Skin of body (tissue), 1 donor: ENCODE measurements at regions not wholly inside any gene's neighbourhood (a gene's known extent, or its start where the extent isn't known, plus 50 kb on each side); places are given as distances from the start of the nearest gene placed in this dataset.
"Not testable (repeated sequence)": the region's sequence is repeated elsewhere in the genome, so short reads cannot be mapped to it uniquely, and the experiment has no call there.

Experiments
- DNase-seq: peaks from one replicate; lab custom pipeline; 2025; lab: John Stamatoyannopoulos, UW

GRCh38 chr3:153221748-153222162 is 59.7 kb downstream of the RAP2B start:
- peak; percentile 77 for DNase-seq

GRCh38 chr3:153226877-153227276 is 64.9 kb downstream of the RAP2B start:
- not testable (repeated sequence) for DNase-seq

DNA sequence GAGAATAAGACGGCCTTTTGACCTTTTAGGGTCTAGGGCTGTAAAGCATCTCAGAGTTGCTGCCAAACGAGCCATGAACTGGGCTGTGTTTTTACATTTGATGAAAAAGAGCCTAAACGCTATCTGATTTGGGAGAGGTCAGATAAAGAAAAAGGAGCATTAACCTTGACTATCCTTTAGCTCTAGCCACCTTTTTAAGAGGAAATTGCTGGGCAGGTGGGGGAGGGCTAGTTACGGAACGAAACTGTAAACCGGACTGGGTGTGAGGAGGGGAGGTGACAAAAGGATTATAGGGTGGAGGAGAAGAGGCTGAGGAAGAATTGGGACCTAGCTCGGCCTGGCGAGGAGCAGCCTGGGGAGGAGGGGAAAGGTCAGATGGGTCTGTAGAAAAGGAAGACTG is 68.4 kb downstream of the RAP2B start:
- not testable (repeated sequence) for DNase-seq

- not testable (repeated sequence) for DNase-seq
Observed at GRCh38 chr3:153231245-153231644, 69.2 kb downstream of the RAP2B start.

- not testable (repeated sequence) for DNase-seq
Observed at GRCh38 chr3:153232050-153232752, 70.2 kb downstream of the RAP2B start.

DNA sequence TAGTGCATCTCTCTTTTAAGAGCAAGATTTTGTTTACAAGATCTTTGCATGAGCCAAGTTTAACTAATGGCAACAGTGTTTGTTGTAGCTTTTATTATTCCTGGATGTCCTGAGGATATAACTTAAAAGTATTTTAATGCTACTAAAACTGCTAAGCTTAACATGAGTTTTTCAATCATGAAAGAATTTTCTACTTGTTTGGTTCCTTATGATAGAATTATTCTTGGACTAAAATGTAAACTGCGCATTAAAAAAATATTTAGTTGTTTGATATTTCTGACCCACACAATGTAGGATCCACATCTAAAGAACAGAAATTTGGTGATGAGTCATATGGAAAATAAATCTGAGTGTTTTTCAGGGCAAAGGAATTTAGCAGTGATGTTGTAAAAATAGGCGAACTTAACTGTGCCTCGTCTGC is 70.8 kb downstream of the RAP2B start:
- peak; percentile 53 for DNase-seq

DNA sequence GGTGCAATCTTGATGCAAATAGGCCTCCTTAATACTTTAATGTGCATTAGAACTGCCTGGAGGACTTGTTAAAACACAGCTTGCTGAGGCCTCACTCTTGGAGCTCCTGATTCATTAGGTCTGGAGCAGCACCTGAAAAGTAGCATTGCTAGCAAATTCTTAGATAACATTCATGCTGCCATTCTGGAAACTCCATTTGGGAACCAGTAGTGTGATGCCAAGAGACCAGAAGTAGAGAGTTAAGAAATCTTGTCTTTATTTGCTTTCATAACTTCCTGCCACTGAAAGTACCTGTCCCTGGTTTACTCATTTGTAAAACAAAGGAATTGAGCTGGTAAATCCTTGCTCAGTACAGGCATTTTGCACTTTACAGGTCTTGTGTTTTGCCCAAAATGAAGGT is 72.0 kb downstream of the RAP2B start:
- DNase-seq, result no peak

DNA sequence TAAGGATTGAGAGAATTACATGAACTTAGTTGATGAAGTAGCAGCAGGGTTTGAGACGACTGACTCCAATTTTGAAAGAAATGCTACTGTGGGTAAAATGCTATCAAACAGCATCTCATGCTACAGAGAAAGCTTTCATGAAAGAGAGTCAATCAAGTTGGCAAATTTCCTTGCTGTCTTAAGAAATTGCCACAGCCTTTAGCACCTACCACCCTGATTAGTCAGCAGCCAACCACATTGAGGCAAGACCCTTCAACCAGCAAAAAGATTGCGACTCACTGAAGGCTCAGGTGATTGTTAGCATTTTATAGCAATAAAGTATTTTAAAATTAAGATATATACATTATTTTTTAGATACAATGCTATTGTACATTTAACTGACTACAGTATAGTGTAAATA is 80.9 kb downstream of the RAP2B start:
- DNase-seq, result no peak

GRCh38 chr3:153244961-153245360 is 82.9 kb downstream of the RAP2B start:
- no peak for DNase-seq

DNA sequence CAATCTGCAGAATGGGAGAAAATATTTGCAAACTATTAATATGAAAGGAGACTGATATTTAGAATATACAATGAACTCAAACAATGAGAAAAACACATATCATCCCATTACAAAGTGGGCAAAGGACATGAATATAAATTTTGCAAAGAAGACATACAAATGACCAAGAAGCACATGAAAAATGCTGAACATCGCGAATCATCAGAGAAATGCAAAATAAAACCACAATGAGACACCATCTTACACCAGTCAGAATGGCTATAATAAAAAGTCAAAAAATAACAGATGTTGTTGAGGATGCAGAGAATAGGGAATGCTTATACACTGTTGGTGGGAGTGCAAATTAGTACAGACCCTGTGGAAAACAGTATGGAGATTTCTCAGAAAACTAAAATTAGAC is 83.6 kb downstream of the RAP2B start:
- DNase-seq, result no peak

DNA sequence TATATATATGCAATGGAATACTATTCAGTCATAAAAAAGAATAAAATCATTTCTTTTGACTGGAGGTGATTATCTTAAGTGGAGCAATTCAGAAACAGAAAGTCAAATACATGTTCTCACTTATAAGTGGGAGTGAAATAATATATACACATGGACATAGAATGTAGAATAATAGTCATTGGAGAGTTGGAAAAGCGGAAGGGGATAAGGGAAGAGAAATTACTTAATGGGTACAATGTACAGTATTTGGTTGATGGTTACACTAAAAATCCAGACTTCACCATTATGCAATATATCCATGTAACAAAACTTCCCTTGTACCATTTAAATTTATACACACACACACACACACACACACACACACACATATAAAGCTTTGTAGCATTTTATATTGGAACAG is 84.3 kb downstream of the RAP2B start:
- no peak for DNase-seq

DNA sequence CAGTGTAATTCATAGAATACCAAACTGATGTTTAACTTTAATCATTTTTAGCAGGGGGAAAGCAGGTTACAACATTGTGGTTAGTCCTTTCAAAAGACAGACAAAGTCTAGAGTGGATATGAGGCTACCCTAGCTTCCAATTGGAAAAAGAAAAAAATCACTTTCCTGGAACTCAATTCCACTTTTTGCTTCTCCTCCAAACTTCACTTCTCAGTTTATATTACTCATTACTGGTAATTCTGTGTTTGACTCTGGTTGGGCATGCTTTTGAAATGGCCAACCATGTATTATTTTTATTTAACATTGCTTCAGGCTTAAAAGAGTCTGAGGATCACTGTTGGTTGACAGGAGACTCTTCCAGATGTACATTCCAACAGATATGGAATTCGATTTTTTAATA is 84.8 kb downstream of the RAP2B start:
- DNase-seq, result peak; percentile 6

- DNase-seq, result no peak
Observed at GRCh38 chr3:153247331-153248330, 85.6 kb downstream of the RAP2B start.

DNA sequence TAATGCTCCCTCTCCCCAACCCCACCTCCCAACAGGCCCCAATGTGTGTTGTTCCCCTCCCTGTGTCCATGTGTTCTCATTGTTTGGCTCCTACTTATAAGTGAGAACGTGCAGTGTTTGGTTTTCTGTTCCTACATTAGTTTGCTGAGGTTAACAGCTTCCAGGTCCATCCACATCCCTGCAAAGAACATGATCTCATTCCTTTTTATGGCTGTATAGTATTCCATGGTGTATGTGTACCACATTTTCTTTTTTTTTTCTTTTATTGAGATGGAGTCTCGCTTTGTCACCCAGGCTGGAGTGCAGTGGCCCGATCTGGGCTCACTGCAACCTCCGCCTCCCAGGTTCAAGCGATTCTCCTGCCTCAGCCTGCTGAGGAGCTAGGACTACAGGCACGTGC is 86.8 kb downstream of the RAP2B start:
- not testable (repeated sequence) for DNase-seq

- no peak for DNase-seq
Observed at GRCh38 chr3:153249906-153250305, 87.9 kb downstream of the RAP2B start.

DNA sequence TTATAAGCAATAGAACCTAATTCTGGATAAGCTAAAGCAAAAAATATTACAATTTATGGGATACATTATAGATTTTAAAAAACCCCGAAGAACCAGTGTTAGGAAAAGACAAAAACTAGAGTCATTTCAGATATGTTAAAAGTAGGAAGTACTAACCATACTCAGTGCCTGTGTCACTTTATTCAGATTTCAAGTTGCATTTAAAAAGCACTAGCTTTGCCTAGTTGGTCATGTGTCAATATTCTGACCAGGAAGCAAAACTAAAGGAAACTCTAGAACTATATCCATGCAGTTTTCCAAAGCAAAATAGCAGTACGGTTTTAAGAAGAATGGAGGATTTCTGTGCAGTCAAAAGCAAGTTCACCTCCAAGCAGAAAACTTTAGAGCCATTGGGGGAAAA is 88.4 kb downstream of the RAP2B start:
- DNase-seq, result no peak

- no peak for DNase-seq
Observed at GRCh38 chr3:153252963-153253362, 90.9 kb downstream of the RAP2B start.

DNA sequence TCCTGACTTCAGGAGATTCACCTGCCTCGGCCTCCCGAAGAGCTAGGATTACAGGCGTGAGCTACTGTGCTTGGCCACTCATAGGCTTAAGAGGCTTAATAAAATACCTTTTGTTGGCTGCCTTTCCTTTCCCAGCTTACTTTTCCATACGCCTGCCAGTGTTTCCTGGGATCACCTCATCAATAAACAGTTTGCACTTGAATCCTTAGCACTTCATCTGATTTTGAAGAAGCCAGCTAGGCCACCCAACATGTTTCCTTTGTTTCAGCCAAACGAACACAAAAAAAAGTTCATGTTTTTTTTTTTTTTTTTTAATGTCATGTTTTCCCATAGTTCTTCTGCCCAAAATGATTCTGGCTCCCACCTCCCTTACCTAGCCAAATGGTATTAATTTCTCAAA is 92.3 kb downstream of the RAP2B start:
- no peak for DNase-seq

GRCh38 chr3:153257673-153258351 is 95.8 kb downstream of the RAP2B start:
- DNase-seq, result no peak

- DNase-seq, result no peak
Observed at GRCh38 chr3:153259956-153260355, 97.9 kb downstream of the RAP2B start.

GRCh38 chr3:153260681-153261080 is 98.7 kb downstream of the RAP2B start:
- no peak for DNase-seq

DNA sequence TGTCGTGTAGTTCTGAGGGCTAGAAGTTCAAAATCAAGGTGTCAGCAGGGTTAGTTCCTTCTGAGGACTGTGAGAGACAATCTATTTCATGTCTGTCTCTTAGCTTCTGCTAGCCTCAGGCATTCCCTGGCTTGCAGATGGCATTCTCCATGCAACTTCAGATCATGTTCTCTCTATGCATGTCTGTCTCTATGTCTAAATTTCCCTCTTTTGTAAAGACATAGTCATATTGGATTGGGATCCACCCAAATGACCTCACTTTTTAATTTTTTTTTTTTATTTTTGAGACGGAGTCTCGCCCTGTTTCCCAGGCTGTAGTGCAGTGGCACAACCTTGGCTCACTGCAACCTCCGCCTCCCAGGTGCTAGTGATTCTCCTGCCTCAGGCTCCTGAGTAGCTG is 104.6 kb downstream of the RAP2B start:
- no peak for DNase-seq
